GM18951 (cell line): ENCODE measurements at regions not wholly inside any gene's neighbourhood (a gene's known extent, or its start where the extent isn't known, plus 50 kb on each side); places are given as distances from the start of the nearest gene placed in this dataset.
"Not testable (repeated sequence)": the region's sequence is repeated elsewhere in the genome, so short reads cannot be mapped to it uniquely, and the experiment has no call there.

ENCODE experiments used
- POLR2A ChIP-seq: IDR thresholded peaks from 4 replicates; pipeline ENCODE4 v1.6.1; 2011; ENCODE audit warnings: mild to moderate bottlenecking; ENCODE audit not compliant: insufficient read length, insufficient read depth; ENCODE audit errors: extremely low read depth
- in situ Hi-C: fragments of 300-500 bp; cut with MboI; formaldehyde crosslinking; loops from one replicate; pipeline ENCODE4 v1.12.0; 2022; ENCODE audit warnings: low sequenced_read_pairs, mixed read lengths, inconsistent platforms; ENCODE audit not compliant: unreplicated experiment

DNA sequence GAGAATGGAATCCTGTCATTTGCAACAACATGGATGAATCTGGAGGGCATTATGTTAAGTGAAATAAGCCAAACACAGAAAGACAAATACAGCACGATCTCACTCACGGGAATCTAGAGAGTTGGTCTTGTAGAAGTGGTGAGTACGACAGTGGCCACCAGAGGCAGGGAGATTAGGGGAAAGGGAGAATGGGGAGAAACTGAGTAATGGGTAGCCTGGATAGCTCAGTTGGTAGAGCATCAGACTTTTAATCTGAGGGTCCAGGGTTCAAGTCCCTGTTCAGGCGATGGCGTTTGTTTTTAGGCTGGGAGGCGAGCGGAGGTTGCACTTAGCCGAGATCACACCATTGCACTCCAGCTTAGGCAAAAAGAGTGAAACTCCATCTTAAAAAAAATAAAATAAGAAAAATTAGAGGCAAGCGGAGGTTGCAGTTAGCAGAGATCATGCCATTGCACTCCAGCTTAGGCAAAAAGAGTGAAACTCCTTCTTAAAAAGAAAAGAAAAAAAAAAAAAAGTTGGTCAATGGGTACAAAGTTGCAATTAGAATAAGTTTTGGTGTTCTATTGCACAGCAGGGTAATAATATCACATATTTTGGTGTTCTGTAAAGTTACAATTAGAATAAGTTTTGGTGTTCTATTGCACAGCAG lies 95.7 kb upstream of the UBASH3B start:
- TF ChIP-seq POLR2A = no peak
- in situ Hi-C loops = no loop called here

DNA sequence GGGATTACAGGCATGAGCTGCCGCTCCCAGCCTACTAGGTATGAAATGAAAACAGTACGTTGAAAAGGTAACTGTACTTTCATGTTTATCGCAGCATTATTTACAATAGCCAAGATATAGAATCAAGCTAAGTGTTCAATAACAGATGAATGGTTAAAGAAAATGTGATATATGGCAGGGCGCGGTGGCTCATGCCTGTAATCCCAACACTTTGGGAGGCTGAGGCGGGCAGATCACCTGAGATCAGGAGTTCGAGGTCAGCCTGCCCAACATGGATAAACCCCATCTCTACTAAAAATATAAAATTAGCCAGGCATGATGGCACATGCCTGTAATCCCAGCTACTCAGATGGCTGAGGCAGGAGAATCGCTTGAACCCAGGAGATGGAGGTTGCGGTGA lies 96.3 kb upstream of the UBASH3B start:
- in situ Hi-C loops = not testable (repeated sequence)

DNA sequence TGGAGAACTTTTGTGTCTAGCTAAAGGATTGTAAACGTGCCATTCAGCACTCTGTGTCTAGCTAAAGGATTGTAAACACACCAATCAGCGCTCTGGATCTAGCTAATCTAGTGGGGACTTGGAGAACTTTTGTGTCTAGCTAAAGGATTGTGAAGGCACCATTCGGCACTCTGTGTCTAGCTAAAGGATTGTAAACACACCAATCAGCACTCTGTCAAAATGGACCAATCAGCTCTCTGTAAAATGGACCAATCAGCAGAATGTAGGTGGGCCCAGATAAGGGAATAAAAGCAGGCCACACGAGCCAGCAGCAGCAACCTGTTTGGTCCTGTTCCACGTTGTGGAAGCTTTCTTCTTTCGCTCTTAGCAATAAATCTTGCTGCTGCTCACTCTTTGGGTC lies 98.4 kb upstream of the UBASH3B start:
- in situ Hi-C loops = not testable (repeated sequence)

DNA sequence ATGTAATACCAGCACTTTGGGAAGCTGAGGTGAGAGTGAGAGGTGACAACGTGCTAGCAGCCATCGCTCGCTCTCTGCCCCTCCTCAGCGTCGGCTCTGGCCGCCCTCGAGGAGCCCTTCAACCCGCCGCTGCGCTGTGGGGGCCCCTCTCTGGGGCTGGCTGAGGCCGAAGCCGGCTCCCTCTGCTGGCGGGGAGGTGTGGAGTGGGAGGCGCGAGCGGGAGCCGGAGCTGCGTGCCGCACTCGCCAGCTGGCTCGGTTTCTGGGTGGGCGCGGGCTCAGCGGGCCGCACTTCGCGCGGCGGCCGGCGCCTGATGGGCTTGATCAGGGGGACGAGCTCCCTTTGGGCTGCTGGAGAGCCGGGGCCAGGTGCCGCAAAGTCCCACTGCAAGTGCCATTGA lies 98.9 kb upstream of the UBASH3B start:
- TF ChIP-seq POLR2A = no peak

DNA sequence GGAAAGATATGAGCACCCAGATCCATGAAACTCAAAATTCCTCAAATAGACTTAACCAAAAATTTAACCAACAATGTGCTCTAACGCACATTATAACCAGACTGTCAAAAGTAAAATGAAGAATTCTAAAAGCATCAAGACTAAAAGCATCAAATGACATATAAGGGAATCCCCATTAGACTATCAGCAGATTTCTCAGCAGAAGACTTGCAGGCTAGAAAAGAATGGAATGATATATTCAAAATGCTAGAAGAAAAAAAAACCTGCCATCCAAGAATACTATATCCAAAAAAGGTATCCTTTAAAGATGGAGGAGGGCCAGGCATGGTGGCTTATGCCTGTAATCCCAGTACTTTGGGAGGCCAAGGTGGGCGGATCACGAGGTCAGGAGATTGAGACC lies 117.5 kb upstream of the UBASH3B start:
- no peak for TF ChIP-seq POLR2A
- in situ Hi-C loops = no loop called here

More for the DNA sequence above, 98.9 kb upstream of the UBASH3B start:
- in situ Hi-C loops = no loop called here

DNA sequence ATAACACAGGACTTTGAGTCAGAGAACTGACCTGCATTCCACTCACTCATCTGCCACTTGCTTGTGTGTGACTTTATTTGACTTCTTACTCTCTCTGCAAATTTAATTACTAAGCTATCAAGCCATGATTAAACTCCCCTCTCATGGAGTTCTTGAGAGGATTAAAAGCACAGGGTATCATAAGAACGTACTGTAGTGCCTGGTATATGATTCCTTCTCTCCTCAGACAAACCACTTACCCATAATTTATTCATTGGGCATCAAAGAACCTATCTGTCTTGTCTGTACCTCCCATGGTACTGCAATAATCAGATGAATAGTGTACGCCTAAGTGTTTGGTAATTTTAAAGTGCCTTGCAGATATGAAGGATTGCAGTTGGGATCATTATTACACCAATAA lies 130.6 kb upstream of the UBASH3B start:
- in situ Hi-C loops = loop anchor here (25.0 kb wide), 1 partner anchor 863 kb away; no protein-coding TSS in a partner anchor
- TF ChIP-seq POLR2A = no peak

DNA sequence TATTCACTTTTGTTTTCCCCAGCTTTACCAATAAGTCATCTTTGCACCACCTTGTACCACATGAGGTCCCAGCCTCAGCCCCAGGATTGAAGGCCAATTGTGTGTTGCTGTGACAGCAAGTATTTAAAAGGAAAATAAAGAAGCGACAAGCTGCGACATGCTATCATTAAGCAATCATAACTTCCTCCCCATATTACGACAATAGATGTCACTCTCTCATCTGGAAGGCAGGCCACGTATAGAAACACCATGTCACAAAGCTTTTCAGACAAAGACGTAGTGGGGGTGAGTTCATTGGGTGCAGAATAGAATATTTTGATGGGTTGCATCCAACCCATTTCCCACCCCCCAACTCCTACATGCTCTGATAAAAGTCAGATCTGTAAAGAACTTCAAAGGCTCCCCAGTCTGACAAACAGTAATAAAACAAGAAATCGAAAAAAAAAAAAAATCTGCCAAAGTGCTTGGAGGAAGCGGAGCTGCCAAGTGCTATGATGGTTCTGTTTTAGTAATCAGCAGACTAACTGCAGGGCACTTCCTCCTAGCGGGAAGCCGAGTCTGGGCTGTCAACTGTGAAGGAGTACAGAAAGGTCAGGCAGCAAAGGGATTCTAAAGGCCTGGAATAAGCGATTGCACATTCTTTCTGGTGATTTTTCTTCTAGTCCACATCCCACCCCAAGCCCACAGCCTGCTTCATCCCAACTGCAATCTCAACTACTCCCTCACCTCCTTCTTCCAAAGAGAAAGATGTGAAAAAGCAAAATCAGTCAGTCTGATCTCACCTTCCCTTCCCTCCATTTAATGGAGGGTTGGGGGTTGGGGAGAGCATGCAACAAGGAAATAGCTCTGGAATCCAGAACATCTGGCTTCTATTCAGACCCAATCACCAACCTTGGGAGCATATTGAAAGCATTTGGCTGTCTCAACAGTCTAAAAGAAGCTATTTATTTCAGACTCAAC lies 131.4 kb upstream of the UBASH3B start:
- in situ Hi-C loops = loop anchor here (25.0 kb wide), 1 partner anchor 862 kb away; no protein-coding TSS in a partner anchor
- no peak for TF ChIP-seq POLR2A

DNA sequence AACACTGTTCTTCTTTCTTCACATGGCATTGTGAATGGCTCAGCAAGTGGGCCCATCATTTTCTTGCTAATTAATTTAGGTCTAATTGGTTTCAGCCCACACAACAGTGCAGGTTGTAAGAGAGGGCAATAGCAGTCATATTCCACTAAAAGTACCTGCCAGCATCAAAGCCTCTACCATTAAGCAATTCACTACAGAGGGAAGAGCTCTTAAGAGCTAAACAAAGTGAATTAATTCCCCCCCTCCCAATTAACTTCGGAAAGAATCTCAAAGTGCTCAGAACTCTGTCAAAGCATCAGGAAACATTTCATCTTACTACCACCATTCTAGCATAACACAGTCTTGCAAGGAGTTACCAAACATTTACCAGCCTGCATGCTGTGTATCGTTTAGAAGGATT lies 133.9 kb upstream of the UBASH3B start:
- TF ChIP-seq POLR2A = no peak
- in situ Hi-C loops = loop anchor here (25.0 kb wide), 1 partner anchor 859 kb away; no protein-coding TSS in a partner anchor

DNA sequence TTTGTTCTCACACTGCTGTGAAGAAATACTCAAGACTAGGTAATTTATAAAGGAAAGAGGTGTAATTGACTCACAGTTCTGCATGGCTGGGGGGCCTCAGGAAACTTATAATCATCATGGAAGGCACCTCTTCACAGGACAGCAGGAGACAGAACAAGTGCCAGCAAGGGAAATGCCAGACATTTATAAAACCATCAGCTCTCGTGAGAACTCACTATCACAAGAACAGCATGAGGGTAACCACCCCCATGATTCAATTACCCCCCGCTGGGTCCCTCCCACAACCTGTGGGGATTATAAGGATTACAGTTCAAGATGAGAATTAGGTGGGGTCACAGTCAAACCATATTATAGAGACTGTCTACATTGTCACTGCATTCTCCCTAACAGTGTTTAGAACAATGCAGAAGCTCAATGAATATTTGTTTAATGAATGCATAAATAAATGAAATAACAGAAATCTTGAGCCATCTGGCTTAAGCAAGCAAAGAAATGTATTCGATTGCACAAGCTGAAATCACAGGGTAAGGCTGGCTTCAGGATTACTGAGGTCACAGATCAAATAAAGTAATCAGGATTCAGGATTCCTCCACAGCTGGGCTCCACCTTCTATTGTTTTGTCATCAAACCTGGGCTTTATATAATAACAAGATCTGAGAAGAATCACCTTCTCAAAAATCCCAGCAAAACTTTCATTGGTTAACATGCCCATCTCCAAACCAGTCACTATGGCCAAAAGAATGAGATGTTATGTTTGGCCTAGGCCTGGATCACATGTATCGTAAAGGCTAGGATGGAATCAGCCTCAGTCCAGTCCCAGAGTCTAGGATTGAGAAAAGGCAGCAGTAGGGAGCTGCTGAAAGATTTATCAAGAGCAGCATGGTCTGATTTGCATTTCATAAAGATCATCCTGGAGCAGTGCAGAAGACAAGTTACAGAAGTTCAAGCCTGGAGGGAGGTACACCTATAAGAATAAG lies 137.8 kb upstream of the UBASH3B start:
- TF ChIP-seq POLR2A = no peak
- in situ Hi-C loops = loop anchor here (25.0 kb wide), 1 partner anchor 855 kb away; no protein-coding TSS in a partner anchor

DNA sequence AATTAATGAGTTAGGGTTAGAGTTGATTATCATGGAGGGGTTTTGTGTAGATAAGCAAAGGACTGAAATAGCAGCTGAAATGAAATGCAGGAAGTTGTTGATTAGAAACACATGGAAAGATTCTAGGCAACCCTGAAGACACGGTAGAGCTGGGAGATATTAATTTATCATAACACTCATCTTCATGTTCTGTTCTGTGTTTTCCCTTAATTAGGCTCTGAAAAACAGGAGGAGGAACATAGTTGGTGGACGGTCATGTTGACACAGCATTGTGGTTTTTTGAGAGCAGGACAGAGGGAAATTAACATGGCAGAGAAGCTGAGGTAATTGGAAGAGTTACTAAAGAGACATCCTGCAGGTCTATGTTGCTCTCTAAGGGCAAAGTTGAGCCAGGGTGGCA lies 138.8 kb upstream of the UBASH3B start:
- in situ Hi-C loops = loop anchor here (25.0 kb wide), 1 partner anchor 854 kb away; no protein-coding TSS in a partner anchor
- no peak for TF ChIP-seq POLR2A

DNA sequence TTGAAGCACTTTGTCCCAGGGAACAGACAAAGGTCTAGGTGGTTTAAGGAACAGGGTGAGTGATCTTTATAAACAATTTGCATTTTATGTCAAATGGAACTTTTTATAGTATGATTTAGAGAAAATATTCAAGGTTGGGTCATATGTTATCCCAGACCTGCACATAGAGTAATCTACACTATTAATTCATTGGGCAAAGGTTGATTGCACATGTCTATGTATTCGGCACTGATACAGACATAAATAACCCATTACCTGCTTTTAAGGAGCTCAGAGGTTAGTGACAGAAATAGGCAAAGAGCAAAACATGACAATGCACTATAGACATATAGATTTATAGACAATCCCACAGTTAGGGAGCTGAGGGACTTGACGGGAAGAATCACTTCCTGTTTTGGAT lies 141.5 kb upstream of the UBASH3B start:
- no peak for TF ChIP-seq POLR2A
- in situ Hi-C loops = loop anchor here (25.0 kb wide), 1 partner anchor 852 kb away; no protein-coding TSS in a partner anchor

DNA sequence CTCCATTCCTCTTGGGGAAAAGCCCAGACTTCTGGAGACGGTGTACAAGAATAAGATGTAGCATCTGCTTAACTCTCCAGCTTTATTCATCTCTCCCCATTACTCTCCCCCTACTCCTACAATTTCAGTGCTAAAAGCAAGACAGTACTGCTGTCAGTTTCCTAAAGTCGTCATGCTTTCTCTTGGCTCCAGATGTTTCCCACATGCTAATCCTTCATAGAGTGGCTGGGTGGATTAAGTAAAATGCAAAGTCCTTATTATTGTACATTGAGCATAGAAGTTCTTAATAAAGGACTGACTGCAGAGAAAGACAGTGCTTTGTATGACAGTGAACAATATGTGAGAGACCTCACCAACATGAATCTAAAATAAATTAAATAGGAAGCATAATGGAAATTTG lies 142.2 kb upstream of the UBASH3B start:
- in situ Hi-C loops = loop anchor here (25.0 kb wide), 1 partner anchor 851 kb away; no protein-coding TSS in a partner anchor
- TF ChIP-seq POLR2A = no peak

DNA sequence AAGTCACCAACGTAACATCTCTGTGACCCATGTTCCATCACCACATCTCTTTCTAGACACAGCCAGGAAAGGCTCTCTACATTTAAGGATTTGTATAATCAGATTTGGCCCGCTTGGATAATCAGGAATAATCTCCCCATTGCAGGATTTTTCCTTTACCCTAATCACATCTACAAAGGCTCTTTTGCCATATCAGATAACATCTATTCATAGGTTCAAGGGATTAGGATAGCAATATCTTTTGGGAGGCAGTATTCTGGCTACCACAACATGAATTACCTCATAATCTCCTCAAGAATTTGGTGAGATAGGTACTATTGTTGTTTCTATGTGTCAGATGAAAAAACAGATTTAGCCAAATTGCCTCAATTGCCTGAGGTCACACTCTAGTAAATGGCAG lies 142.8 kb upstream of the UBASH3B start:
- TF ChIP-seq POLR2A = no peak
- in situ Hi-C loops = loop anchor here (25.0 kb wide), 1 partner anchor 850 kb away; no protein-coding TSS in a partner anchor

DNA sequence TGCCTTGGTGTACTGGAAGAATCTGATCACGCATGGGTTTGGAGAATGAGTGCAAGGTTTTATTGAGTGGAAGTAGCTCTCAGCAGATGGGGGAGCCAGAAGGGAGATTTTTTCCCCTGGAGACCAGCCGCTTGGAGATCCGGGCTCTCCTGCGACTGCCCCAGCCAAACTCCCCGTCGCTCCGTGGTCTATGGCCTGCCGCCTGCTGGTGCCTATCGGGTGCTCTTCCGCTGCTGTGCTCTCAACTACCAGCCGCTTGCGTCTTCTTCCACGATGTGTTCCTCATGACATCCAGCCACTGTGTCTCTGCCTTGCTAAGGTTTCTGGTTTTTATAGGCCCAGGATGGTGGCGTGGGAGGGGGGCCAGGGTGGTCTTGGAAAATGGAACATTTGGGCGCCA lies 145.6 kb upstream of the UBASH3B start:
- in situ Hi-C loops = loop anchor here (25.0 kb wide), 1 partner anchor 848 kb away; no protein-coding TSS in a partner anchor
- no peak for TF ChIP-seq POLR2A
